WTC11 (cell line): ENCODE measurements at regions not wholly inside any gene's neighbourhood (a gene's known extent, or its start where the extent isn't known, plus 50 kb on each side); places are given as distances from the start of the nearest gene placed in this dataset.

Experiments
- ATF1 ChIP-seq: sonication (generic); formaldehyde crosslinking; IDR thresholded peaks from 2 replicates; pipeline ENCODE4 v1.8.1; 2023; ENCODE audit warnings: mild to moderate bottlenecking, moderate library complexity, missing genetic modification reagents
- CTCF ChIP-seq: fragments of 200-600 bp; IDR thresholded peaks from 2 replicates; pipeline ENCODE4 v1.8.0; 2022; ENCODE audit warnings: antibody characterized with exemption
- EMX1 ChIP-seq: fragments of 250-450 bp; sonication (Bioruptor Pico); IDR thresholded peaks from 2 replicates; pipeline ENCODE4 v1.8.0; 2021; ENCODE audit warnings: mild to moderate bottlenecking
- NR3C1 ChIP-seq: sonication (generic); formaldehyde crosslinking; conservative IDR thresholded peaks from 2 replicates; pipeline ENCODE4 v1.8.1; 2023; ENCODE audit warnings: low read depth, mild to moderate bottlenecking, missing genetic modification reagents
- SMAD3 ChIP-seq: sonication (generic); formaldehyde crosslinking; IDR thresholded peaks from 2 replicates; pipeline ENCODE4 v1.8.0; 2022; ENCODE audit warnings: missing genetic modification reagents, mild to moderate bottlenecking, borderline replicate concordance
- ZNF512 ChIP-seq: sonication (generic); formaldehyde crosslinking; IDR thresholded peaks from 2 replicates; pipeline ENCODE4 v1.8.1; 2022; ENCODE audit warnings: missing genetic modification reagents, borderline replicate concordance
- TF ChIP-seq, protein P1 (sequence below): sonication (generic); formaldehyde crosslinking; IDR thresholded peaks from 2 replicates; pipeline ENCODE4 v1.8.0; 2022; ENCODE audit warnings: mild to moderate bottlenecking, missing genetic modification reagents
- TF ChIP-seq, protein P2 (sequence below): sonication (generic); formaldehyde crosslinking; IDR thresholded peaks from 2 replicates; pipeline ENCODE4 v1.8.1; 2023; ENCODE audit warnings: mild to moderate bottlenecking, missing genetic modification reagents

DNA sequence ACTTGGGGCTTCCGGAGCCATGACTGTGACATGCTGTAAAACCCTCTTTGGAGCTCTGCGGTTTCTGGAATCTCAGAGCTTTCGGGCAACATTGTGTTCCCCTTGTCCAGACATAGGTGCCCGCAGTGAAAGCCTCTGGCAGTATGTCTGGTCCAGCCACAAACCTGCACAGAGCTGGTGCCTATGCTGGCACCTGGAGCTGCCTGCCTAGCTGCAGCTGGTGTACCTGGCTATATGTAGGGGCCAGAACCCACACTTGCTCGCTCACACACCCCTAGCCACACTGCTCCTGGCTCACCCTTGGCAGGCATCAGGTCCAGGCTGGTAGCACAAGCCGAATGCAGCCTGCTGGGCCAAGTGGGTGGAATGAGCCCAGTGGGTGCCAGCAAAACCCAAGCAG, 861.1 kb downstream of the FLRT2 start:
- no peak for TF ChIP-seq EMX1 (CRISPR knock-in tag)
- TF ChIP-seq CTCF = no peak
- TF ChIP-seq ZNF512 = no peak
- TF ChIP-seq NR3C1 (CRISPR knock-in tag) = no peak
- no peak for TF ChIP-seq SMAD3
- no peak for TF ChIP-seq ATF1
- TF ChIP-seq, protein P1, sequence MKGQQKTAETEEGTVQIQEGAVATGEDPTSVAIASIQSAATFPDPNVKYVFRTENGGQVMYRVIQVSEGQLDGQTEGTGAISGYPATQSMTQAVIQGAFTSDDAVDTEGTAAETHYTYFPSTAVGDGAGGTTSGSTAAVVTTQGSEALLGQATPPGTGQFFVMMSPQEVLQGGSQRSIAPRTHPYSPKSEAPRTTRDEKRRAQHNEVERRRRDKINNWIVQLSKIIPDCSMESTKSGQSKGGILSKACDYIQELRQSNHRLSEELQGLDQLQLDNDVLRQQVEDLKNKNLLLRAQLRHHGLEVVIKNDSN = no peak
- TF ChIP-seq, protein P2, sequence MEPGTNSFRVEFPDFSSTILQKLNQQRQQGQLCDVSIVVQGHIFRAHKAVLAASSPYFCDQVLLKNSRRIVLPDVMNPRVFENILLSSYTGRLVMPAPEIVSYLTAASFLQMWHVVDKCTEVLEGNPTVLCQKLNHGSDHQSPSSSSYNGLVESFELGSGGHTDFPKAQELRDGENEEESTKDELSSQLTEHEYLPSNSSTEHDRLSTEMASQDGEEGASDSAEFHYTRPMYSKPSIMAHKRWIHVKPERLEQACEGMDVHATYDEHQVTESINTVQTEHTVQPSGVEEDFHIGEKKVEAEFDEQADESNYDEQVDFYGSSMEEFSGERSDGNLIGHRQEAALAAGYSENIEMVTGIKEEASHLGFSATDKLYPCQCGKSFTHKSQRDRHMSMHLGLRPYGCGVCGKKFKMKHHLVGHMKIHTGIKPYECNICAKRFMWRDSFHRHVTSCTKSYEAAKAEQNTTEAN (CRISPR knock-in tag) = no peak
